ENCODE measurements at regions not wholly inside any gene's neighbourhood (a gene's known extent, or its start where the extent isn't known, plus 50 kb on each side); places are given as distances from the start of the nearest gene placed in this dataset.
"Not testable (repeated sequence)": the region's sequence is repeated elsewhere in the genome, so short reads cannot be mapped to it uniquely, and the experiment has no call there.

DNA sequence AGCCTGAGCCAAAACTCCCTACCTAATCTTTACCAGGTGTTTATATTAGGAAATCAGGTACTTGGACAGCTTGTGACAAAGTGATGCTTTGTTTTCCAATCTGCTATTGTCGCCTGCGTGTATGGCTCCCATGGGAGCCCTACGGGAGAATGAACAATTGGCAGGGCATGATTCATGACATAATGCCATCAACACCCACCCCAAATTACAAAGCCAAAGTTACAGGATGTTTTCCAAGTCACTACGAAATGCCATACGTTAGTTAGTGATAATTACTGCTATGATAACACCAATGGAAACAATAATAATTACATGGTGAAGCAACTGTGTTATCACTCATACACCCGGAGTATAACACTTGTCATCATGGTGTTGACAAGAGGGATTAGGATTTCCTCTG lies 226.4 kb downstream of the FAM181B start:
- no peak for DNase-seq (ENCODE audit: extremely low read depth, low read depth)
- TF ChIP-seq, protein P1, sequence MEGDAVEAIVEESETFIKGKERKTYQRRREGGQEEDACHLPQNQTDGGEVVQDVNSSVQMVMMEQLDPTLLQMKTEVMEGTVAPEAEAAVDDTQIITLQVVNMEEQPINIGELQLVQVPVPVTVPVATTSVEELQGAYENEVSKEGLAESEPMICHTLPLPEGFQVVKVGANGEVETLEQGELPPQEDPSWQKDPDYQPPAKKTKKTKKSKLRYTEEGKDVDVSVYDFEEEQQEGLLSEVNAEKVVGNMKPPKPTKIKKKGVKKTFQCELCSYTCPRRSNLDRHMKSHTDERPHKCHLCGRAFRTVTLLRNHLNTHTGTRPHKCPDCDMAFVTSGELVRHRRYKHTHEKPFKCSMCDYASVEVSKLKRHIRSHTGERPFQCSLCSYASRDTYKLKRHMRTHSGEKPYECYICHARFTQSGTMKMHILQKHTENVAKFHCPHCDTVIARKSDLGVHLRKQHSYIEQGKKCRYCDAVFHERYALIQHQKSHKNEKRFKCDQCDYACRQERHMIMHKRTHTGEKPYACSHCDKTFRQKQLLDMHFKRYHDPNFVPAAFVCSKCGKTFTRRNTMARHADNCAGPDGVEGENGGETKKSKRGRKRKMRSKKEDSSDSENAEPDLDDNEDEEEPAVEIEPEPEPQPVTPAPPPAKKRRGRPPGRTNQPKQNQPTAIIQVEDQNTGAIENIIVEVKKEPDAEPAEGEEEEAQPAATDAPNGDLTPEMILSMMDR (IDR thresholded peaks at IDR 0.05; ENCODE audit: low read depth, low read length) = no peak

DNA sequence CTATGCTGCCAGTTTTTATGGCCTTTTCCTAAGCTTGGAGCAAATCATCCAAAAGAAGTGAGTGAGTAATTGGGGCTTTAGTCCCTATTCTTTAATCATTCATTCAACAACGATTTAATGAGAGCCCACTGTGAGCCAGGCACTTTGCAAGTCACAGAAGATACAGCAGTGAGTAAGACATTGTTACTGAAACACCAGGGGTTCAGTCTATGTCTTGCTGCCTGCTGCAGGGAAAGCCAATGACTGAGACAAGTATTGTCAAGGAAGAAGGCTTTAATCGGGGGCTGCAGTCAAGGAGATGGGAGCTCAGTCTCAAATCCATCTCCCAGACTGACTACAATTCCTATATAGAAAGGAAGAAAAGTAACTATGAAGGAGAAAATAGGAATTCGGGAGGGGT lies 228.3 kb downstream of the FAM181B start:
- TF ChIP-seq, protein P1 (IDR thresholded peaks at IDR 0.05; ENCODE audit: low read depth, low read length) = no peak
- no peak for DNase-seq (ENCODE audit: extremely low read depth, low read depth)

DNA sequence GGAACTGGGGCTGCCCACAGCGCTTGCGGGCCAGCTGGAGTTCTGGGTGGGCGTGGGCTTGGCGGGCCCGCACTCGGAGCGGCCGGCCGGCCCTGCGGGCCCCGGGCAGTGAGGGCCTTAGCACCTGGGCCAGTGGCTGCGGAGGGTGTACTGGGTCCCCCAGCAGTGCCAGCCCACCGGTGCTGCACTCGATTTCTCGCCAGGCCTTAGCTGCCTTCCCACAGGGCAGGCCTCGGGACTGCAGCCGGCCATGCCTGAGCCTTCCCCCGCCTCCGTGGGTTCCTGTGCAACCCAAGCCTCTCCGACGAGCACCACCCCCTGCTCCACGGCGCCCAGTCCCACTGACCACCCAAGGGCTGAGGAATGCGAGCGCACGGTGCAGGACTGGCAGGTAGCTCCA lies 232.5 kb downstream of the FAM181B start:
- not testable (repeated sequence) for DNase-seq (ENCODE audit: extremely low read depth, low read depth)

DNA sequence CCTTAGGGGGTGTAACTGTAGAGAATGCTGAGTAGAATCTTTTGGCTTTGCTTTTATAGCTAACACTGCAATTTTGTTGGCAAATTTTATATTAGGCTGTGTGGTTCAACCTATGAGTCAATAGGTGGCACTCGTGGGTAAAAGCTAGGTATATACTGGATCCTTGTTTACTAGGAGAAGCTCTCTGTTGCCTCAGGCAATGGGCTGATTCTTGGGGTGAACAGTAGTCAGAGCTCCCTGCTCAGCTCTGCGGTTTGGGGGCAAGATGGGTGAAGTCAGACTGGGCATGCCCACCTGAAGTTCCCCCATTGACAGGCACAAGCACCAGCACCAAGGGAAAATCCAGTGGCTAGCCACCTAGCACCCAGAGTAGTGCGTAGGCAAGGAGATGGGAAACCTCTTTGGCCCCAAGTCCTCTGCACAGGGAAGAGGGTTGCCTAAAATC lies 238.7 kb downstream of the FAM181B start:
- TF ChIP-seq, protein P1 (IDR thresholded peaks at IDR 0.05; ENCODE audit: low read depth, low read length) = no peak
- DNase-seq (ENCODE audit: extremely low read depth, low read depth) = no peak

DNA sequence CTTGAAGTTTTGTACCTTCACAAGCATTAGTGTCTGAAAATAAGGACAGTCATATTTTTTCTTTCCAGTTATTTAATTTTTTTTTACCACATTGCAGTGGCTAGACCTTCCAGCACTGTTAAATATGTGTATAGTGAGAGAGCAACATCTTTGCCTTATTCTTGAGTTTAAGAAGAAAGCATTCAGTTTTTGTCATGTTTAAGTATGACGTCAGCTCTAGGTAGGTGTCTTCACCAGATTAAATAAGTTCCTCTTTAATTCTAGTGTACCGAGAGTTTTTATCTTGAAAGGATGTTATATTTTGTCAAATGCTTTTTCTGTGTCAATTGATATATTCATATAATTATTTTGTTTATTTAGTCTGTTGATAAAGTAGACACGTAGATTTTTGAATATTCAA lies 258.8 kb downstream of the FAM181B start:
- TF ChIP-seq, protein P1 (IDR thresholded peaks at IDR 0.05; ENCODE audit: low read depth, low read length) = no peak
- no peak for DNase-seq (ENCODE audit: extremely low read depth, low read depth)

DNA sequence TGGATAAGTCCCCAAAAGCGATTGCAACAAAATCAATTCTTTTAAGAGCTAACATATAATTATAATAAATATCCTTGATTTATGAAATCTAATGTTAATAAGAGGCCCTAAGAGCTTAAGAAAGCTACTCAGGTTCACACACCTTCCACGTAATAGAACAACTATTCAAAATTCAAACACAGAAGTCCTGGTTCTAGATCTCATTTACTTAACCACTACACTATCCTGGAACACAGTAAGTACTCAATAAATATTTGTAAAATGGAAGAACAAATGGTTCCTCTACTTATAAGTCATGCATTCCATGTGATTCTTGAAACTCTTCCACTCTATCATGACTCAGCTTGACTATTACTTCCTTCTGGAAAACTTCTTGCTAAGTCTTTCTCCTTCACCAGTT lies 268.2 kb downstream of the FAM181B start:
- TF ChIP-seq, protein P1 (IDR thresholded peaks at IDR 0.05; ENCODE audit: low read depth, low read length) = no peak
- DNase-seq (ENCODE audit: extremely low read depth, low read depth) = no peak

DNA sequence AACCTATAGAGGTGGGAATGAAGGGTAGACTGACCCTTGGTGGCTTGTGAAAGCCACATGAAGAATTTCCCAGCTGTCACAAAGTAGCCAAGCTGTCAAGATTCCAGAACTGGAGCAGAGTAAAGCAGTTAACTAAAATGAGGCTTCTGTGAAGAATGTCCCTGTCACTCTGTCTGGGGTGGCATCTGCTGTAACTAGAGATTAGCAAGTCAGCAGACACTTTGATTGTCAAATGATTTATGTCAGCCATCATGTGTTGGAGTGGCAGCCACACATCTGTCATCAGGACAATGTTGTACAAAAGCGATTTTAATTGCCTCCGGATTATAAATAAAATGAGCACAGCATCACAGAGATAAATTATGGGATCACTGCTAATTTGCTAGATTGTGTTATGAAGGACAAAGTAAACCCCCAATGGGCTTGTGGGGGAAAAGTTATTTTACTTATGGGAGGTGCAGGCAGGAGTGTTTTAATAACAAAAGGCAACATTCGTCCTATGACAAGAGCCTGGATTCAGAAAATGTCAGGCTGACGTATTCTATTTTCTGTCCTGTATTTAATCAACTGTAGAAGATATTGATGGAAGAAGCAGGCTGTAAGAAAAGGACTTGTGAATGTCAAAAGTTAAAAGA lies 270.9 kb downstream of the FAM181B start:
- TF ChIP-seq, protein P1 (IDR thresholded peaks at IDR 0.05; ENCODE audit: low read depth, low read length) = no peak
- no peak for DNase-seq (ENCODE audit: extremely low read depth, low read depth)

DNA sequence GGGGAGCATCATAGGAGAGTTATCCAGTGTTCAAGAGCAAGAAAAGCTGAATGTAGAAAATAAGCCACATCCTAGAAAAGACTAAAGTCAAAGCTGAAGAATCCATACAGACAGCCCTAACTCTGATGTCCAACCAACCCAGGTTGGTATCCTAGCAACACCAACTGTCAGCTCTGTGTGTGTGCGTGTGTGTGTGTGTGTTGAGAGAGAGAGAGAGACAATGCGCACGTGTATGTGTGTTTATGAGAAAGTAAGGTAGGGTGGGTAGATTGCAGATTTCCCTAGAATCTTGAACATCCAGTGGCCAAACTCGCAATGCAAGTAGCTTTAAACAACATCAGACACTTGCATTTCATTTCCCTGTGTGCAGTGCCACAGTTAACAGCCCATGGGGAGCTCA lies 274.9 kb downstream of the FAM181B start:
- no peak for DNase-seq (ENCODE audit: extremely low read depth, low read depth)
- TF ChIP-seq, protein P1 (IDR thresholded peaks at IDR 0.05; ENCODE audit: low read depth, low read length) = no peak

Data from AG09319 (cell line).